ENCODE measurements at regions not wholly inside any gene's neighbourhood (a gene's known extent, or its start where the extent isn't known, plus 50 kb on each side); places are given as distances from the start of the nearest gene placed in this dataset.
"Not testable (repeated sequence)": the region's sequence is repeated elsewhere in the genome, so short reads cannot be mapped to it uniquely, and the experiment has no call there.

DNA sequence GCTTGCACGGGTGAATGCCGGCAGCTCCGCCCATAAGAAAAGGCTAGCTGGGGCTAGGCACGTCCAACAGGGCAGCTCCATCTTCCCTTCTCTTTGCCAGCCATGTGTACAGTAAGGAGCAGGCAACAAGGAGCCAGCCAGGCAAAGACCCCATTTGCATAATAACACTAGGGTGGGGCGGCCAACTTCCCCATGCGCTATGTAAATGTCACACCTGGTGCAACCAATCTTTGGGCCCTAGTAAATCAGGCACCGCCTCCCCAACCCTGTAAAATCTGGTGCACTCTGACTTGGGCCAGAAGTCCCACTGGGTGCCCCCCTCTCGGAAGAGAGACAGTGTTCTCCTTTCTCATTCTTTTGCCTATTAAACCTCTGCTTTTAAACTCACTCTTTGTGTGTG lies 115.2 kb downstream of the NPIPA7 start:
- TF ChIP-seq, protein P1, sequence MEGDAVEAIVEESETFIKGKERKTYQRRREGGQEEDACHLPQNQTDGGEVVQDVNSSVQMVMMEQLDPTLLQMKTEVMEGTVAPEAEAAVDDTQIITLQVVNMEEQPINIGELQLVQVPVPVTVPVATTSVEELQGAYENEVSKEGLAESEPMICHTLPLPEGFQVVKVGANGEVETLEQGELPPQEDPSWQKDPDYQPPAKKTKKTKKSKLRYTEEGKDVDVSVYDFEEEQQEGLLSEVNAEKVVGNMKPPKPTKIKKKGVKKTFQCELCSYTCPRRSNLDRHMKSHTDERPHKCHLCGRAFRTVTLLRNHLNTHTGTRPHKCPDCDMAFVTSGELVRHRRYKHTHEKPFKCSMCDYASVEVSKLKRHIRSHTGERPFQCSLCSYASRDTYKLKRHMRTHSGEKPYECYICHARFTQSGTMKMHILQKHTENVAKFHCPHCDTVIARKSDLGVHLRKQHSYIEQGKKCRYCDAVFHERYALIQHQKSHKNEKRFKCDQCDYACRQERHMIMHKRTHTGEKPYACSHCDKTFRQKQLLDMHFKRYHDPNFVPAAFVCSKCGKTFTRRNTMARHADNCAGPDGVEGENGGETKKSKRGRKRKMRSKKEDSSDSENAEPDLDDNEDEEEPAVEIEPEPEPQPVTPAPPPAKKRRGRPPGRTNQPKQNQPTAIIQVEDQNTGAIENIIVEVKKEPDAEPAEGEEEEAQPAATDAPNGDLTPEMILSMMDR (IDR thresholded peaks at IDR 0.05) = not testable (repeated sequence)
- TF ChIP-seq POLR2A (IDR thresholded peaks at IDR 0.05); POLR2AphosphoS5 (IDR thresholded peaks at IDR 0.05); EP300 (IDR thresholded peaks at IDR 0.05; ENCODE audit: low read depth): not testable (repeated sequence)
